GM23338 (cell line): ENCODE measurements at regions not wholly inside any gene's neighbourhood (a gene's known extent, or its start where the extent isn't known, plus 50 kb on each side); places are given as distances from the start of the nearest gene placed in this dataset.

Experiments
- ATAC-seq: fragments of 200-7000 bp; cut with Tn5 transposase; 3 replicates; pipeline ENCODE4 v1.9.1; 2020
- DNase-seq: peaks from one replicate; pipeline ENCODE4 v3.0.0-alpha.2; 2015; ENCODE audit warnings: low spot score
- H2AFZ ChIP-seq: fragments of 200-600 bp; sonication (generic); 2 replicates; pipeline ENCODE4 v1.8.0; 2016; ENCODE audit warnings: antibody characterized with exemption, mild to moderate bottlenecking, moderate library complexity
- H3F3A ChIP-seq: fragments of 200-600 bp; sonication (generic); replicated peaks from 2 replicates; pipeline ENCODE4 v1.8.0; 2017; ENCODE audit warnings: antibody characterized with exemption, mixed run types, low read depth
- H3K27ac ChIP-seq: fragments of 200-600 bp; sonication (generic); 2 replicates; pipeline ENCODE4 v1.6.1; 2016; ENCODE audit warnings: low read depth
- H3K27me3 ChIP-seq: fragments of 200-600 bp; sonication (generic); 2 replicates; pipeline ENCODE4 v1.8.0; 2016; ENCODE audit warnings: mild to moderate bottlenecking, mixed run types, moderate library complexity; ENCODE audit not compliant: insufficient read depth
- H3K36me3 ChIP-seq: fragments of 200-600 bp; sonication (generic); 2 replicates; pipeline ENCODE4 v1.8.0; 2016; ENCODE audit warnings: mild to moderate bottlenecking; ENCODE audit not compliant: insufficient read depth
- H3K4me1 ChIP-seq: fragments of 200-600 bp; sonication (generic); 2 replicates; pipeline ENCODE4 v1.8.0; 2016; ENCODE audit warnings: mild to moderate bottlenecking, moderate library complexity; ENCODE audit not compliant: insufficient read depth
- H3K4me2 ChIP-seq: fragments of 200-600 bp; sonication (generic); 2 replicates; pipeline ENCODE4 v1.7.1; 2017; ENCODE audit warnings: mixed run types
- H3K4me3 ChIP-seq: fragments of 200-600 bp; sonication (generic); 2 replicates; pipeline ENCODE4 v1.6.1; 2016; ENCODE audit warnings: mixed run types
- H3K79me2 ChIP-seq: fragments of 200-600 bp; sonication (generic); replicated peaks from 2 replicates; pipeline ENCODE4 v1.8.0; 2017; ENCODE audit warnings: mild to moderate bottlenecking; ENCODE audit not compliant: insufficient read depth
- H3K9me2 ChIP-seq: fragments of 200-600 bp; sonication (generic); 2 replicates; pipeline ENCODE4 v1.8.0; 2017; ENCODE audit not compliant: insufficient read depth
- H4K20me1 ChIP-seq: fragments of 200-600 bp; sonication (generic); replicated peaks from 2 replicates; pipeline ENCODE4 v1.8.0; 2017; ENCODE audit warnings: mild to moderate bottlenecking; ENCODE audit not compliant: insufficient read depth
- H3K27ac Mint-ChIP-seq: 2 replicates; pipeline ENCODE4 v1.8.0; 2020; ENCODE audit warnings: inconsistent platforms, mild to moderate bottlenecking, moderate library complexity, mixed read lengths
- H3K27me3 Mint-ChIP-seq: 3 replicates; pipeline ENCODE4 v1.8.0; 2022; ENCODE audit warnings: low read depth, mild to moderate bottlenecking, moderate library complexity, mixed read lengths, inconsistent platforms; ENCODE audit not compliant: insufficient read depth, poor library complexity
- H3K36me3 Mint-ChIP-seq: 3 replicates; pipeline ENCODE4 v1.8.0; 2021; ENCODE audit warnings: low read depth, mild to moderate bottlenecking, inconsistent platforms, moderate library complexity, mixed read lengths
- H3K4me1 Mint-ChIP-seq: 3 replicates; pipeline ENCODE4 v1.8.0; 2020; ENCODE audit warnings: mild to moderate bottlenecking, inconsistent platforms, mixed read lengths
- H3K4me3 Mint-ChIP-seq: 3 replicates; pipeline ENCODE4 v1.8.0; 2021; ENCODE audit warnings: moderate library complexity, mild to moderate bottlenecking, inconsistent platforms, mixed read lengths
- H3K9me3 Mint-ChIP-seq: 3 replicates; pipeline ENCODE4 v1.8.0; 2020; ENCODE audit warnings: moderate library complexity, mild to moderate bottlenecking, inconsistent platforms, mixed read lengths
- CREB1 ChIP-seq: fragments of 250-450 bp; sonication (Bioruptor Pico); IDR thresholded peaks from 2 replicates; pipeline ENCODE4 v1.5.0; 2020; ENCODE audit warnings: low read depth, mild to moderate bottlenecking, moderate library complexity
- CTCF ChIP-seq, 2 experiments: fragments of 200-600 bp in 1 of 2; sonication (generic) in 1 of 2; conservative IDR thresholded peaks; 2 replicates each; pipeline versions ENCODE4 v1.5.1 to v1.6.1; 2016 to 2017; ENCODE audit warnings: antibody characterized with exemption in 2 of 2, low read depth in 2 of 2, mild to moderate bottlenecking in 2 of 2, moderate library complexity in 1 of 2
- ETS1 ChIP-seq: IDR thresholded peaks from 2 replicates; pipeline ENCODE4 v1.6.1; 2016; ENCODE audit warnings: antibody characterized with exemption
- EZH2 ChIP-seq: fragments of 200-600 bp; sonication (generic); IDR thresholded peaks from one replicate; pipeline ENCODE4 v1.8.0; 2017; ENCODE audit warnings: antibody characterized with exemption, mild to moderate bottlenecking, low read depth; ENCODE audit not compliant: unreplicated experiment
- EZH2phosphoT487 ChIP-seq: fragments of 200-600 bp; sonication (generic); IDR thresholded peaks from one replicate; pipeline ENCODE4 v1.8.1; 2018; ENCODE audit warnings: antibody characterized with exemption; ENCODE audit not compliant: unreplicated experiment
- JUNB ChIP-seq: IDR thresholded peaks from one replicate; pipeline ENCODE4 v1.6.1; 2016; ENCODE audit warnings: antibody characterized with exemption; ENCODE audit not compliant: unreplicated experiment
- NANOG ChIP-seq: IDR thresholded peaks from 2 replicates; pipeline ENCODE4 v1.6.1; 2016; ENCODE audit warnings: antibody characterized with exemption, borderline replicate concordance
- POLR2AphosphoS5 ChIP-seq: IDR thresholded peaks from 2 replicates; pipeline ENCODE4 v1.6.1; 2016; ENCODE audit warnings: antibody characterized with exemption, low read depth
- REST ChIP-seq: IDR thresholded peaks from one replicate; pipeline ENCODE4 v1.6.1; 2018; ENCODE audit warnings: antibody characterized with exemption; ENCODE audit not compliant: unreplicated experiment
- STAT1 ChIP-seq: IDR thresholded peaks from one replicate; pipeline ENCODE4 v1.6.1; 2016; ENCODE audit warnings: antibody characterized with exemption; ENCODE audit not compliant: unreplicated experiment
- ZNF114 ChIP-seq: fragments of 250-450 bp; sonication (Bioruptor Pico); IDR thresholded peaks from 2 replicates; pipeline ENCODE4 v1.5.0; 2020; ENCODE audit warnings: mild to moderate bottlenecking, moderate library complexity
- ZNF331 ChIP-seq: fragments of 250-450 bp; sonication (Bioruptor Pico); IDR thresholded peaks from 2 replicates; pipeline ENCODE4 v1.5.0; 2020; ENCODE audit warnings: low read depth, mild to moderate bottlenecking, moderate library complexity
- ZNF462 ChIP-seq: fragments of 250-450 bp; sonication (Bioruptor Pico); IDR thresholded peaks from 2 replicates; pipeline ENCODE4 v1.5.0; 2020; ENCODE audit warnings: mild to moderate bottlenecking, moderate library complexity

- no peak overlapping the region for H3K4me2 ChIP-seq
- TF ChIP-seq ETS1 (no peak), ZNF331 (CRISPR knock-in tag) (no peak), STAT1 (no peak), CTCF (conservative IDR thresholded peaks at IDR 0.05; ENCODE audit: low read depth in 2 of 2) (no peak), EZH2phosphoT487 (no peak), POLR2AphosphoS5 (no peak), CREB1 (CRISPR knock-in tag) (no peak), NANOG (no peak), REST (no peak), ZNF114 (CRISPR knock-in tag) (no peak), JUNB (no peak), EZH2 (no peak), ZNF462 (CRISPR knock-in tag) (no peak)
- Mint-ChIP-seq H3K4me3 (no peak overlapping the region), H3K4me1 (no peaks in the 10 kb centered on the region), H3K9me3 (peaks cover 16% of the 10 kb centered on the region), H3K27me3 (no peaks in the 10 kb centered on the region), H3K27ac (no peak overlapping the region), H3K36me3 (peaks cover 5% of the 10 kb centered on the region; the same call in 2 of the 3 replicates)
- no peak overlapping the region for H3K27ac ChIP-seq
- H3K36me3 ChIP-seq = no peaks in the 10 kb centered on the region
- no peaks in the 10 kb centered on the region for H3K4me1 ChIP-seq
- no peak overlapping the region for H2AFZ ChIP-seq
- DNase-seq = no peak
- no peaks in the 10 kb centered on the region for H3K27me3 ChIP-seq
- no peak overlapping the region for H3K4me3 ChIP-seq
- ATAC-seq = no peak
- H3K9me2 ChIP-seq = no peaks in the 10 kb centered on the region
- no peaks in the 10 kb centered on the region for H3K79me2 ChIP-seq
- no peaks in the 10 kb centered on the region for H4K20me1 ChIP-seq
- H3F3A ChIP-seq = no peaks in the 10 kb centered on the region
These were observed 279.2 kb downstream of the GALR1 start for GRCh38 chr18:77528872-77529271.
